ENCODE measurements at regions not wholly inside any gene's neighbourhood (a gene's known extent, or its start where the extent isn't known, plus 50 kb on each side); places are given as distances from the start of the nearest gene placed in this dataset.

DNA sequence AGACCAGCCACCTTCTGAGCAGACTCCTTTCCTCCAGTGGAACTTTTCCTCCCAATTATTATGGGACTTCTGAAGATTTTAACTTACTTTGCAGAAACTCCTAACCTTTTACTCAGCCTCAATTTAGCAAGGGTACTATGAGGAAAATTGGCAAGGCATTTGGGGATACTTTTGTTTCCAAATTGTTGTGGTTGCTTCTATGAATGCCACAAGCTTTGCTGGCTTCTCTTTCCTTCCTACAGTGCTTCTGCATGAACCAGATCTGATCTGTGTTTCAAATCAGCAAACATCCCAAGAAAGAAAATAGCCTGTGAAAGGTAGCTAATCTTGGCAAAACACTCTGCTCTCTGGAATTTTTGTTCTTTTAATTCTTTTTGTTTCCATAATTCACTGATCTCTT, 57.3 kb upstream of the TAF11L2 start:
- TF ChIP-seq, protein P1, sequence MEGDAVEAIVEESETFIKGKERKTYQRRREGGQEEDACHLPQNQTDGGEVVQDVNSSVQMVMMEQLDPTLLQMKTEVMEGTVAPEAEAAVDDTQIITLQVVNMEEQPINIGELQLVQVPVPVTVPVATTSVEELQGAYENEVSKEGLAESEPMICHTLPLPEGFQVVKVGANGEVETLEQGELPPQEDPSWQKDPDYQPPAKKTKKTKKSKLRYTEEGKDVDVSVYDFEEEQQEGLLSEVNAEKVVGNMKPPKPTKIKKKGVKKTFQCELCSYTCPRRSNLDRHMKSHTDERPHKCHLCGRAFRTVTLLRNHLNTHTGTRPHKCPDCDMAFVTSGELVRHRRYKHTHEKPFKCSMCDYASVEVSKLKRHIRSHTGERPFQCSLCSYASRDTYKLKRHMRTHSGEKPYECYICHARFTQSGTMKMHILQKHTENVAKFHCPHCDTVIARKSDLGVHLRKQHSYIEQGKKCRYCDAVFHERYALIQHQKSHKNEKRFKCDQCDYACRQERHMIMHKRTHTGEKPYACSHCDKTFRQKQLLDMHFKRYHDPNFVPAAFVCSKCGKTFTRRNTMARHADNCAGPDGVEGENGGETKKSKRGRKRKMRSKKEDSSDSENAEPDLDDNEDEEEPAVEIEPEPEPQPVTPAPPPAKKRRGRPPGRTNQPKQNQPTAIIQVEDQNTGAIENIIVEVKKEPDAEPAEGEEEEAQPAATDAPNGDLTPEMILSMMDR (IDR thresholded peaks at IDR 0.05): no peak
- DNase-seq (ENCODE audit: low spot score): no peak
- Histone ChIP-seq H3K27ac (no peak overlapping the region), H3K4me3 (no peak overlapping the region)

DNA sequence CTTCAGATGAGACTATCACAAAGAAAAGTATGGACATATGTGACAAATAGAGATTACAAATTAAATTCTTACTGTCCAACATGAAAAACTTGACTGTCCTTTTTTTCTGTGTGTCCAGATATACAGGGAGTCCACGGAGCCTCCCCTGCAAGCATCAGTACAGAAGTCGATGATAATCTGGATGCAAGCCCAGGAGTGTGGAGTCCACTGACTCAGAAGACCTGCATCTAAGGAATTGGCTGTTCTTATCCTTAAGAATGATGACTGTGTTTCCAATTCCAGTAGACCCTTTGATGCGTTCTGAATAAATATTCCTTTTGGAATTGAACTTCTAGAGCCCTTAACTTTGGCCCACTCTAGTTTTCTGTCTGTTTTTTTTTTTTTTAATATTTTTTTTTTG, 56.7 kb upstream of the TAF11L2 start:
- no peak overlapping the region for H3K27ac ChIP-seq
- TF ChIP-seq, protein P1 (IDR thresholded peaks at IDR 0.05): no peak
- no peak for DNase-seq (ENCODE audit: low spot score)
- H3K4me3 ChIP-seq: no peak overlapping the region

DNA sequence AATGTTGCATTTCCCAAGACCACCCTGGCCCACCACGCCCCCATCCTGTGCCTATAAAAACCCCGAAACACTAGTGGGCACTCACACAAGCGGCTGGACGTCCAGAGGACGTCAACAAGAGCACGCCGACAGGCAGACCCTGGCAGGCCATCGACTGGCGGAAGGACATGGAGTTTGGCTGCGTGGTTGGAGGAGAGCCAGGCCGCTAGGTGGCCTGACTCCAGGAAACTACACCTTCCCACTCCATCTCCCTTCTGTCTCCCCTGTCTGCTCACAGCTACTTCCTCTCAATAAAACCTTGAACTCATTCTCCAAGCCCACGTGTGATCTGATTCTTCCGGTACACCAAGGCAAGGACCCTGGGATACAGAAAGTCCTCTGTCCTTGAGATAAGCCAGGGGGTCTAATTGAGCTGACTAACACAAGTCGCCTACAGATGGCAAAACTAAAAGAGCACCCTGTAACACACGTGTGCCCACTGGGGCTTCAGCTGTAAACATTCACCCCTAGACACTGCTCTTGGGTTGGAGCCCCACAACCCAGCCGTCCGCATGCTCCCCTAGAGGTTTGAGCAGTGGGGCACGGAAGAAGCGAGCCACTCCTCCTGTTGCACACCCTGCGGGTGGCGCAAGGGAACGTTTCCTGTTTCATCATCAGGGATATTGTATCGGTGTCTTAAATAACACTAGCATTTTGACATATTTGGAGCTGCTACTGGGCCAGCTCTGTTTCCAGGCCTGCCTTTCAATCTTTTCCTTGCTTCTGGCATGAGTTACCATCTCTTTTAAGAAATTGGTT, 54.5 kb upstream of the TAF11L2 start:
- H3K27ac ChIP-seq: no peak overlapping the region
- DNase-seq (ENCODE audit: low spot score): no peak
- TF ChIP-seq, protein P1 (IDR thresholded peaks at IDR 0.05): no peak
- no peak overlapping the region for H3K4me3 ChIP-seq

DNA sequence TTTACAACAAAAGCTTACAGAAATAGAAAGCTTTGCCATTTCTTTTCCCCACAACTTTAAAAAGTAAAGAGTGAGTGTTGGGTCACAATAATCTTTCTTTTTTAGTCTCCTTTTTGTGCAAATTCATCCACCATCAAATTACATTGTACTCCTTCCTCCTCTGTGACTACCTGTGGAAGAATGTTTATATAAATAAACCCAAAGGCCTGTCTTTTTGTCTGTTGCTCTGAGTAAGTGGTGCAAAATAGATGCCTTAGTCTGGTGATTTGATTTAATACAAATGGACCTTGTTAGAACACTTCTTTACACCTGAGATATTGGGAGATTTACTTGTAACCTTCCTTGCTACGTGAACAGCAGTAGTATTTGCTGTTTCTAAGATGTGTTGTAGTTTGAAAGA, 53.5 kb upstream of the TAF11L2 start:
- H3K27ac ChIP-seq: no peak overlapping the region
- TF ChIP-seq, protein P1 (IDR thresholded peaks at IDR 0.05): no peak
- H3K4me3 ChIP-seq: no peak overlapping the region
- DNase-seq (ENCODE audit: low spot score): no peak

DNA sequence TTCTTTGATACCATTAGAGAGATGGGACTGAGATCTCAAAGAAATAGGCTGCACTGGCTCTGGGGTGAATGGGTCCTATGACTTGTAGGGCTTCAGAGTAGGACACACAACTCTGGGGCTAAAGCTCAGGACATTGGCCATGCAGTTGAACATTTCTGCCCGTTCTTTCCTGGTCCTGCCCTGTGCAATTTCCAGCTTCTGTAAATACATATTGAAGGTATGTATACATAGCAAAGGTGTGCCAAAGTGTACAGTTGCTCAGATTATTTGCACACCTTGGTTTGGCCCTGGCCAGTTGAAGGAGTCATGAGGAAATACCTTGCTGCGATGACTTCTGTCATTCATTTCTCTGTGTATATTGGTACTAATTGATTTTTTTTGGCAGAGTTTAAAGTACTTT, 52.8 kb upstream of the TAF11L2 start:
- DNase-seq (ENCODE audit: low spot score): no peak

More for the DNA sequence above, 52.8 kb upstream of the TAF11L2 start:
- no peak overlapping the region for H3K27ac ChIP-seq
- no peak overlapping the region for H3K4me3 ChIP-seq
- TF ChIP-seq, protein P1 (IDR thresholded peaks at IDR 0.05): no peak
